Esophagus muscularis mucosa (tissue), 3 donors: ENCODE measurements at regions not wholly inside any gene's neighbourhood (a gene's known extent, or its start where the extent isn't known, plus 50 kb on each side); places are given as distances from the start of the nearest gene placed in this dataset.

ENCODE experiments used
- EP300 ChIP-seq: sonication (generic); formaldehyde crosslinking; IDR thresholded peaks from one replicate; pipeline ENCODE4 v1.6.1; 2017; ENCODE audit warnings: antibody characterized with exemption
- TF ChIP-seq, protein P1 (sequence below), 3 experiments: fragments of 200-600 bp in 2 of 3; fragments of 450-650 bp in 1 of 3; sonication (generic) in 2 of 3; IDR thresholded peaks; one replicate each; pipeline ENCODE4 v1.5.1; 2017 to 2019; ENCODE audit warnings: antibody characterized with exemption in 3 of 3, mild to moderate bottlenecking in 2 of 3, moderate library complexity in 1 of 3

DNA sequence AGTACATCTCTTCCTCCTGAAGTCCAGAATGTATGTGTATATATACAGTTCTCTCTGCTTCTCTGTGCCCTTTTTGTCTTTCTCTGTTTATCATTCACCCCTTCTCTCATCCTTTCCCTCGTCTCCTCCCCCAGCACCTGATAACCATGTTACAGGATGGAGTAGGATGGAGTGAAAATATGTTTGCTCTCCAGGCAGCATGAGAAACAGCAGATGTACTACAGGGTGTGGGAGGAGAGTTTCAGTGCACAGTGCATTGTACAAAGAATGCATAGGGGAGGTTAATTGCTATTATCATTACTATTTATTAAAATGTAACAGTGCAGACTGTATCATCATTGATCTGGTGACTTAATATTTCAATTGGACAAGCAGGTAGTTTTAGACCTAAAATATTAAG, 104.5 kb downstream of the MFAP3L start:
- TF ChIP-seq, protein P1, sequence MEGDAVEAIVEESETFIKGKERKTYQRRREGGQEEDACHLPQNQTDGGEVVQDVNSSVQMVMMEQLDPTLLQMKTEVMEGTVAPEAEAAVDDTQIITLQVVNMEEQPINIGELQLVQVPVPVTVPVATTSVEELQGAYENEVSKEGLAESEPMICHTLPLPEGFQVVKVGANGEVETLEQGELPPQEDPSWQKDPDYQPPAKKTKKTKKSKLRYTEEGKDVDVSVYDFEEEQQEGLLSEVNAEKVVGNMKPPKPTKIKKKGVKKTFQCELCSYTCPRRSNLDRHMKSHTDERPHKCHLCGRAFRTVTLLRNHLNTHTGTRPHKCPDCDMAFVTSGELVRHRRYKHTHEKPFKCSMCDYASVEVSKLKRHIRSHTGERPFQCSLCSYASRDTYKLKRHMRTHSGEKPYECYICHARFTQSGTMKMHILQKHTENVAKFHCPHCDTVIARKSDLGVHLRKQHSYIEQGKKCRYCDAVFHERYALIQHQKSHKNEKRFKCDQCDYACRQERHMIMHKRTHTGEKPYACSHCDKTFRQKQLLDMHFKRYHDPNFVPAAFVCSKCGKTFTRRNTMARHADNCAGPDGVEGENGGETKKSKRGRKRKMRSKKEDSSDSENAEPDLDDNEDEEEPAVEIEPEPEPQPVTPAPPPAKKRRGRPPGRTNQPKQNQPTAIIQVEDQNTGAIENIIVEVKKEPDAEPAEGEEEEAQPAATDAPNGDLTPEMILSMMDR (IDR thresholded peaks at IDR 0.05): no peak
- no peak for TF ChIP-seq EP300
